Stimulated activated CD4-positive, alpha-beta T cell treated with anti-CD3 and anti-CD28 coated beads, Interleukin-1b, Interleukin-23, amount 100 ng/mL, for 48 hours (primary cell): ENCODE measurements at regions not wholly inside any gene's neighbourhood (a gene's known extent, or its start where the extent isn't known, plus 50 kb on each side); places are given as distances from the start of the nearest gene placed in this dataset.

Source experiments
- DNase-seq: peaks from one replicate; pipeline ENCODE4 v3.0.0-alpha.2; 2020

DNA sequence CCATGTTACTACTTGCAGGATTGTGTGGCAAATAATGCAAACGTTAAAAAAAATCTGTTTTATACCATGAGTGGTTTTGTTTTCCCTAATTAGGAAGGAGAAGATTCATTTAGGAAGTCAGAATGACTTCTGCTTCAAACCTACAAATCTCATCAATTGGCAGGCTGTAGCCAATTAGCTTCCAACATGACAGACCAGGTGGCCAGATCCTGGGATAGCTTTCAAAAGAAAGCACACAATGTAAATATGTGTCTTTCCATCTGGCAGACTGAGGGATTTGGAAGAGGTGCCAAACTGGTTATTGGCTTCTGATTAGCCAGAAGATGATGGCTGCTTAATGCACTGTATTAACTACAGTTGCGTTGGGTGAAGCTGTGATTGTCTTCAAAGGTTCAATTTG lies 432.8 kb downstream of the ANKRD50 start:
- no peak for DNase-seq

DNA sequence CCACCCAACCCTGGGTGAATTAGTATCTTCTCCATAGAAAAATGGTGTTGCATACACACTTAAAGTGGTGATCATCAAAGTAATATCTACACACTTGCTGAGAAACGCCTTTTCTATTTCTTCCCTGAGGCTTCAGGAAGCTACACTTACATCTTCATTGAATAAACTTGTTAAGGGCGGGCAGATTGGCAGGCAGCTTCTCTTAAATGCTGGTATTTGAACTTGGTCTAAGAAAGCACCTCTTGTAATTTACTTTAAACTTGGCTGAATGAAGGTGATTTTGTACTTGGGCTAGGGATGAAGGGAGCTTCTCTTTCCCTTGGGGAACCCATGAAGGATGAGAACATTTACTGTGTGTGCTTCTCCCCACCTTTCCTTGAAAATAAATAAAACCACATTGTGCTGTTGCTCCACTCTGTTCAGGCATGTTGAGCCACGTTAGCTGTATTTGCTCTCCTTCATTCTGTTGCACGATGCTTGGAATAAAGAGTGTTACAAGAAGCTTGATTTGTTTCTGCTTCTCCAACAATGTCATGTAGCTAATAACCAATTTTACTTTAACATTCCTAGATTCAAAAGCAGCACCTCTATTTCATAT lies 430.1 kb downstream of the ANKRD50 start:
- no peak for DNase-seq

- DNase-seq: no peak
These were observed 423.6 kb downstream of the ANKRD50 start for GRCh38 chr4:124288706-124289486.

DNA sequence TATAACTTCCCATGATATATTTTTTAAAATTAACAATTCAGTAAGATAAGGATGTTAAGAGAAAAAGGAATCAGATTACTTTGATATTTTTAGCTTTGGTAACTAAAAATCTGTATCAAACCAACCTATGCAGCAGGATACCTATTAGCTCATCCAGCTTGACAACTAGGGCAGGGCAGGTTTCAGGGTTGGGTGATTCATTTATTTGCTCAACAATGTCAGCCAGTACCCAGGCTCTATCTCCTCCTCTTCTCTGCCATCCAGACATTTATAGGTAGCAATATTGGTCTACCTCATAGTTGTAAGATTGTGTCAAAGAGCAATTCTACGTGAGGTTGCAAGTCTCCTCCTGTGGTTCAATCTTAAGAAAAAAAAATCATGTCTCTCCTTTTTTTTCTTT lies 421.9 kb downstream of the ANKRD50 start:
- DNase-seq: no peak

- no peak for DNase-seq
These were observed 417.1 kb downstream of the ANKRD50 start for GRCh38 chr4:124295413-124295812.

GRCh38 chr4:124304941-124305340 lies 407.6 kb downstream of the ANKRD50 start:
- DNase-seq: no peak

GRCh38 chr4:124306352-124306751 lies 406.2 kb downstream of the ANKRD50 start:
- no peak for DNase-seq

GRCh38 chr4:124307143-124307542 lies 405.4 kb downstream of the ANKRD50 start:
- no peak for DNase-seq

DNA sequence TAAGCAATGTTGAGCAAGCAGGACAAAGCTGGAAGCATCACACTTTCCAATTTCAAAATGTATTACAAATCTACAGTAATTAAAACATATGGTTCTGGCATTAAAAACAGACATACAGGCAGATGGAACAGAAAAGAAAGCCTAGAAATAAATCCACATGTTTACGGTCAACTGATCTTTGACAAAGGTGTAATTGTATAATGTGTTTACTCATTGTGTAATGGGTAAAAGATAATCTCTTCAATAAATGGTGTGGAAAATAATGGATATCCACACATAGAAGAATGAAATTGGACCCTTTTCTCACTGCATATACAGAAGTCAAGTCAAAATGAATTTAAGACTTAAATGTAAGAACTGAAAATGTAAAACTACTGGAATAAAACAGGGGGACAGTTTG lies 394.2 kb downstream of the ANKRD50 start:
- DNase-seq: no peak

- DNase-seq: no peak
These were observed 391.2 kb downstream of the ANKRD50 start for GRCh38 chr4:124321364-124321763.

DNA sequence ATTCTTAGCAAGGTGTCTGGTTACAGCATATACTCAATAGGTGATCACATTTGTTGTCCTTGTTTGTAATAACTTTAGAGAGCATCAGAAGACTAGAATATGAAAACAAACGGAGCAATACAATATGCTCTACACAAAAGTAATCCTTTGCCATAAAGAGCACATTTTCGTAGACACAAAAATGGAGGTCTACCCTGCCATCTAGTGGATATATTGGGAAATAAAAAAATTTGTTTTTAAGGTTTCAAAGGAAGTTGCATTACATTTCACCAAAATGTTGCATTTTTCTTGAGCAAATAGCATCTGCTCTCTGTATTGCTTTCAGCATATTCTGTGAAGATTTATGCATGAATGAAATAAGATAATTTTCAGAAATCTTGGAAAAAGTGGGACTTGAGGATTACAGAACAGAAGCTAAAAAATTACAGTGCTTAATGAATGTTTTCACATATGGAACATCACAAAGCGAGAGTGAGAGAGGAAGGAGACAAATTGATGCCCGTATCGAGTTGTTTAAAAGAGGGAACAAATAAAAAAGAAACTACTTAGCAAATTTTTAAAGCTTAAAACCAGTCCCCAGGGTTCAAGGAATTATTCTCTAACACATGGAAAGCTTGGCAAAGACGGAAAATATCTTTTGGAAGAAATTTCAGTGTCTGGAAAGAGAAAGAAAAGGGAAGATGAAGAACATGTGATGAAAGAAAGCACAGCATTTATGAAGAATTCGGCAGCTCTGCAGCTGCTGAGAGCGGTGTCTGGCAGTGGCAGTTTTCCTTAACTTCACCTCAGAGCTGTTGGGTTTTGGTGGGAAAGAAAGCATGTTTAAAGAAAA lies 390.1 kb downstream of the ANKRD50 start:
- DNase-seq: no peak

- DNase-seq: no peak
These were observed 386.8 kb downstream of the ANKRD50 start for GRCh38 chr4:124325690-124326089.

DNA sequence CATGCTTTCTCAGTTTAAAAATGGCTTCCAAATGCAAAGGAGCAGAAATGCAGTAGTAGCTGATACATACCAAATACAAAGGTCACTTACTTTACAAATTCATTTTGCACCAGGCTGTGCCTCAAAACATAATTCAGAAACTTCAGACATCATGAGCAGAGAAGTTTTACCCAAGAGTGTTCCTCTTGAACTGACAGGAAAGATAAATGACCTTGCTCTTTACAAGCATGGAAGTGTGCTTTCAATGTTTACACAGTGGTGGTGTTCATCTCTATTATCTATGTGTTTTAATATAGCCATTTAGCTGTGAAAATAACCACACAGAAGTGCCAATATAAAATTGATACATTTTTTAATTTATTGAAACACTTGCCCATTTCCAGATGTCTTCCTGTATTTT lies 383.4 kb downstream of the ANKRD50 start:
- DNase-seq: no peak

- DNase-seq: no peak
These were observed 382.5 kb downstream of the ANKRD50 start for GRCh38 chr4:124330045-124330444.

GRCh38 chr4:124331781-124332180 lies 380.8 kb downstream of the ANKRD50 start:
- no peak for DNase-seq

GRCh38 chr4:124333466-124333865 lies 379.1 kb downstream of the ANKRD50 start:
- no peak for DNase-seq

- DNase-seq: no peak
These were observed 378.4 kb downstream of the ANKRD50 start for GRCh38 chr4:124334119-124334518.

- no peak for DNase-seq
These were observed 374.7 kb downstream of the ANKRD50 start for GRCh38 chr4:124337874-124338273.

DNA sequence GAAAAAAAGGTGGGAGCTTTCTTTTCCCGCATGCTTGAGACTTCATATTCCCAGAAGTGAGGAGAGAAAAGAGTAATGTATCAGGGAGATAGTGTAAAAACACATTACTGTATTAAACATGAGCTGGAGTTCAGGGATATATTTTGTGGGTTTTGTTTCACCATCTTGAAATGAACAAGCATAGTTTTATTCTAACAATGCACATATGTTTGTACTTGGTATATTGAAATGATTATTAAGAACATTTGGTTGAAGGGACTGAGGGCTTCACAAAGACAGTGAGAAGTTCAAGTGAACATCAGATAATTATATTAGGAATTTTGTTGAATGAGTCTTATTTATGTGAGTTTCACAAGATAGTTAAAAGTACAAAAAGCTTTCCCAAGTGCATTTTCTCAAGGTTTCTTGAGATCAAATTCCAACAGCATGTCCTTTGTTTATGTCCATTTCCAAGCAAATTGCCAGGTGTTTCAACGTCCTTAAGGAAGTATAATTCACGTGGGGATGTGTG lies 368.8 kb downstream of the ANKRD50 start:
- DNase-seq: no peak

DNA sequence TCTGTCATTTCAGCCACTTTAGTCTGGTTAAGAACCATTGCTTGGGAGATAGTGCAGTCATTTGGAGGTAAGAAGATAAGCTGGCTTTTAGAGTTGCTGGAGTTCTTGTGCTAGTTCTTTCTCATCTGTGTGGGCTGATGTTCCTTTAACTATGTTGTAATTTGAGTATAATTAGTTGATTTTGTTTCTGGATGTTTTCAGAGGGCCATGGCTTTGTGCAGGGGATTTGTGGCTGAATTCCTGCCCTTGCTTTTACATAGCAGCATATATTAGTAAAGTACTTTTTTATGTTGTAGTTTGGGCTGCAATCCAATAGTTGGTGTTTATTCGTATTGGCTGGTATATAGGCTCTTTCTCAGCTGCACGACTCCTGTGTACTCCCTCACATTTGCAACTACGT lies 339.6 kb downstream of the ANKRD50 start:
- DNase-seq: no peak

DNA sequence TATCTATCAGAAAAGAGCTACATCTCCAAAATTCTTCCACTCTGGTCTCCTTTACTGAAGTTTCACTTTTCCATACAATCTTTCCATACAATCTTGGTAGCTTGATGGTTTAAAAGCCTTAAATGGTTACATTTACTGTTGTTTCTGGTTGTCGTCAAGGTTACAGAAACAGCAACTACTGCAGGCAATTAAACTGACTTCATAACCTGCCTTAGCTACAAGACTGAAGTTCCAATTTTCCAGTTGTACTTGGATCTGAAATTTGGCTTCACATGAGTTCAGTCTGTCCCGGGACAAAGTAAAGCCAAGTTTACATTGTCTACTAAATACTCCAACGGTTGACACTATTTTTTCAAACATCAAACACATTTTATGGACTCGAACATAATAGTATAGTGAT lies 326.4 kb downstream of the ANKRD50 start:
- DNase-seq: no peak

- DNase-seq: no peak
These were observed 325.9 kb downstream of the ANKRD50 start for GRCh38 chr4:124386648-124387047.

DNA sequence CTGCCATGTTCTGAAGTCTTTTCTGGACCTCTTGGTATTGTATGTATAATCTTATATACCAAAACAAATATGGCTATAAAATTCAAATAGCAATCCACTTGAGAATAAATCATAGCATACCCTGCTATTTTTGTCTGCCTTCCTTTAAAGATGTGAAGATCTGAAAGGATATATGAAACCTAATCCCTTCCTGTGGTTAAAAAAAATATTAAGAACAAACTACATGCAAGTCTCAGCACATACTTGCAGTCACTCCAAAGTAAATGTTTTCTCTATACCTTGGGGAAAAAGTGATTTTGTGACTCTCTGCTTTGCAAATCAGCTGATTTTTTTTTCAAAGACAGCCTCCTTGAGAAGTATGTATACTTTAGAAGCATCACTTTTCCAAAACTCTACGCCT lies 322.9 kb downstream of the ANKRD50 start:
- DNase-seq: no peak

DNA sequence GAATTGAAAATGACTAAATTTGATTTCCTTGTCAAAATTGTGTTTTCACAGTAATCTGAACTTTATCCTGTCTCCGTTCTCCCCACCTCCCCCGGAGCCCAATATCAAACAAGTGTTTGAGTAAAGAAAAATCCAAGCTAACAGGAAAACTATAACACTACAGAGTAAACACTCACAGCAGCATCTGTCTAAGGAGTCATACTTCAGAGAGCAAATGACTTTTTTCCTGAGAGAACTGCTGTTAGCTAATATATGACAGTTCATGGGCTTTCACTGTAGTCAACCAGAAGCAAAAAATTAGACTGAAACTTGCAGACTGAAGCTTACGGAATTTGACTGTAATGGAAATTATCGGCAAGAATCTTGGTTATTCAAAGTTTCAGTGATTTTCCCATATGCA lies 321.7 kb downstream of the ANKRD50 start:
- DNase-seq: no peak
